GM18951 (cell line): ENCODE measurements at regions not wholly inside any gene's neighbourhood (a gene's known extent, or its start where the extent isn't known, plus 50 kb on each side); places are given as distances from the start of the nearest gene placed in this dataset.
"Not testable (repeated sequence)": the region's sequence is repeated elsewhere in the genome, so short reads cannot be mapped to it uniquely, and the experiment has no call there.

Experiments used
- POLR2A ChIP-seq: IDR thresholded peaks from 4 replicates; pipeline ENCODE4 v1.6.1; 2011; ENCODE audit warnings: mild to moderate bottlenecking; ENCODE audit not compliant: insufficient read length, insufficient read depth; ENCODE audit errors: extremely low read depth
- in situ Hi-C: fragments of 300-500 bp; cut with MboI; formaldehyde crosslinking; loops from one replicate; pipeline ENCODE4 v1.12.0; 2022; ENCODE audit warnings: low sequenced_read_pairs, mixed read lengths, inconsistent platforms; ENCODE audit not compliant: unreplicated experiment

- no peak for TF ChIP-seq POLR2A
- in situ Hi-C loops: no loop called here
These were observed 280.0 kb downstream of the HINT1 start for GRCh38 chr5:130885027-130885426.

GRCh38 chr5:130884023-130884422 is 281.0 kb downstream of the HINT1 start:
- in situ Hi-C loops: no loop called here
- TF ChIP-seq POLR2A: no peak

- in situ Hi-C loops: no loop called here
- no peak for TF ChIP-seq POLR2A
These were observed 289.4 kb downstream of the HINT1 start for GRCh38 chr5:130875656-130876055.

- in situ Hi-C loops: loop anchor here (25.0 kb wide), 2 partner anchors 237 to 537 kb away; no protein-coding TSS in a partner anchor
- no peak for TF ChIP-seq POLR2A
These were observed 290.1 kb downstream of the HINT1 start for GRCh38 chr5:130874861-130875417.

GRCh38 chr5:130871346-130872086 is 293.5 kb downstream of the HINT1 start:
- TF ChIP-seq POLR2A: no peak
- in situ Hi-C loops: loop anchor here (25.0 kb wide), 2 partner anchors 241 to 541 kb away; no protein-coding TSS in a partner anchor

- TF ChIP-seq POLR2A: no peak
- in situ Hi-C loops: loop anchor here (25.0 kb wide), 2 partner anchors 242 to 542 kb away; no protein-coding TSS in a partner anchor
These were observed 294.4 kb downstream of the HINT1 start for GRCh38 chr5:130870691-130871090.

- in situ Hi-C loops: loop anchor here (25.0 kb wide), 2 partner anchors 244 to 544 kb away; no protein-coding TSS in a partner anchor
- TF ChIP-seq POLR2A: no peak
These were observed 296.7 kb downstream of the HINT1 start for GRCh38 chr5:130868186-130868840.

GRCh38 chr5:130845049-130845765 is 319.8 kb downstream of the HINT1 start:
- in situ Hi-C loops: no loop called here
- no peak for TF ChIP-seq POLR2A

- TF ChIP-seq POLR2A: no peak
- in situ Hi-C loops: no loop called here
These were observed 328.1 kb downstream of the HINT1 start for GRCh38 chr5:130836729-130837649.

GRCh38 chr5:130817598-130818384 is 347.3 kb downstream of the HINT1 start:
- in situ Hi-C loops: not testable (repeated sequence)

GRCh38 chr5:130815246-130815645 is 349.8 kb downstream of the HINT1 start:
- in situ Hi-C loops: no loop called here
- no peak for TF ChIP-seq POLR2A
